B cell (primary cell): ENCODE measurements at regions not wholly inside any gene's neighbourhood (a gene's known extent, or its start where the extent isn't known, plus 50 kb on each side); places are given as distances from the start of the nearest gene placed in this dataset.

ENCODE experiments used
- ATAC-seq: fragments of 200-7000 bp; cut with Tn5 transposase; one replicate; pipeline ENCODE4 v1.10.0; 2021; ENCODE audit warnings: low read depth, mild to moderate bottlenecking, moderate number of reproducible peaks, moderate library complexity
- CTCF ChIA-PET: fragments of 350-600 bp; sonication (Branson Sonifier 250); formaldehyde crosslinking; loops from one replicate; lab custom pipeline; 2021; ENCODE audit warnings: antibody characterized with exemption, inconsistent platforms; lab: Charles Lee
- POLR2A ChIA-PET: fragments of 350-600 bp; sonication (Branson Sonifier 250); formaldehyde crosslinking; loops from one replicate; lab custom pipeline; 2021; ENCODE audit warnings: antibody characterized with exemption; lab: Charles Lee
- DNase-seq: peaks from one replicate; pipeline ENCODE4 v3.0.0; 2013
- H2AFZ ChIP-seq: 2 replicates; pipeline ENCODE4 v1.6.1; 2012; ENCODE audit warnings: mild to moderate bottlenecking, low read depth, low read length; ENCODE audit not compliant: insufficient read depth, poor library complexity, severe bottlenecking
- H3K27ac ChIP-seq, 2 donors: 1 replicate in 1 of 2; 2 replicates in 1 of 2; pipeline ENCODE4 v1.5.1; 2012 to 2013; ENCODE audit warnings: low read length in 2 of 2, mild to moderate bottlenecking in 2 of 2, moderate library complexity in 1 of 2
- H3K27me3 ChIP-seq, 4 experiments: fragments of 200-600 bp in 1 of 4; sonication (generic) in 1 of 4; replicated peaks in 1 of 4; 1 replicate in 2 of 4; 2 replicates in 2 of 4; pipeline versions ENCODE4 v1.6.1 to v1.7.0; 2013 to 2016; ENCODE audit warnings: low read length in 3 of 4, mild to moderate bottlenecking in 2 of 4, mixed read lengths in 1 of 4, moderate library complexity in 1 of 4; ENCODE audit not compliant: insufficient read depth in 4 of 4, control insufficient read depth in 3 of 4; ENCODE audit errors: control extremely low read depth in 1 of 4
- H3K36me3 ChIP-seq, 2 experiments: replicated peaks in 1 of 2; 1 replicate in 1 of 2; 2 replicates in 1 of 2; pipeline versions ENCODE4 v1.6.1 to v1.7.1; 2013; ENCODE audit warnings: low read length in 1 of 2; ENCODE audit not compliant: insufficient read depth in 2 of 2, control insufficient read depth in 1 of 2; ENCODE audit errors: control extremely low read depth in 1 of 2, extremely low read depth in 1 of 2
- H3K4me1 ChIP-seq, 2 donors: fragments of 200-600 bp in 1 of 2; sonication (generic) in 1 of 2; 1 replicate in 1 of 2; 2 replicates in 1 of 2; pipeline versions ENCODE4 v1.5.1 to v1.6.1; 2013 to 2017; ENCODE audit warnings: low read length in 2 of 2; ENCODE audit not compliant: control insufficient read depth in 2 of 2, insufficient read depth in 2 of 2
- H3K4me2 ChIP-seq: replicated peaks from 2 replicates; pipeline ENCODE3; 2012; ENCODE audit warnings: mild to moderate bottlenecking, low read depth, low read length; ENCODE audit not compliant: poor library complexity, severe bottlenecking
- H3K4me3 ChIP-seq, 5 experiments: fragments of 200-600 bp in 1 of 5; sonication (generic) in 1 of 5; 1 replicate in 3 of 5; 2 replicates in 2 of 5; pipeline versions ENCODE4 v1.5.1 to v1.7.0; 2011 to 2016; ENCODE audit warnings: low read length in 4 of 5, mild to moderate bottlenecking in 4 of 5, low read depth in 2 of 5, control low read depth in 1 of 5, moderate library complexity in 1 of 5; ENCODE audit not compliant: insufficient read depth in 1 of 5; ENCODE audit errors: control extremely low read depth in 1 of 5, extremely low read depth in 1 of 5
- H3K79me2 ChIP-seq: fragments of 200-600 bp; sonication (generic); one replicate; pipeline ENCODE4 v1.6.0; 2016; ENCODE audit warnings: low read length; ENCODE audit not compliant: control insufficient read depth, insufficient read depth
- H3K9ac ChIP-seq: fragments of 200-600 bp; sonication (generic); 2 replicates; pipeline ENCODE4 v1.6.1; 2017; ENCODE audit warnings: mild to moderate bottlenecking, low read length, moderate library complexity
- H3K9me3 ChIP-seq, 3 donors: one replicate each; pipeline versions ENCODE4 v1.6.1 to v1.7.1; 2013; ENCODE audit warnings: low read length in 2 of 3; ENCODE audit not compliant: control insufficient read depth in 2 of 3, insufficient read depth in 1 of 3; ENCODE audit errors: control extremely low read depth in 1 of 3
- H4K20me1 ChIP-seq: 2 replicates; pipeline ENCODE4 v1.6.0; 2012; ENCODE audit warnings: mild to moderate bottlenecking, low read length; ENCODE audit not compliant: insufficient read depth, control insufficient read depth, poor library complexity, severe bottlenecking
- H3K27ac Mint-ChIP-seq: one replicate; pipeline ENCODE4 v1.8.0; 2021; ENCODE audit warnings: mixed read lengths
- H3K27me3 Mint-ChIP-seq: one replicate; pipeline ENCODE4 v1.8.0; 2021; ENCODE audit warnings: mixed read lengths
- H3K4me1 Mint-ChIP-seq: one replicate; pipeline ENCODE4 v1.8.0; 2021; ENCODE audit warnings: mixed read lengths
- H3K4me3 Mint-ChIP-seq: one replicate; pipeline ENCODE4 v1.8.0; 2021; ENCODE audit warnings: mixed read lengths
- H3K9me3 Mint-ChIP-seq: one replicate; pipeline ENCODE4 v1.8.0; 2022; ENCODE audit warnings: mixed read lengths; ENCODE audit not compliant: insufficient read depth
- EZH2 ChIP-seq: IDR thresholded peaks from 2 replicates; pipeline ENCODE4 v1.6.1; 2012; ENCODE audit warnings: borderline replicate concordance, low read depth, mild to moderate bottlenecking, moderate library complexity, low read length; ENCODE audit not compliant: insufficient read depth, poor library complexity, severe bottlenecking
- WGBS: methylation state at CpG from one replicate; pipeline ENCODE4 v1.1.5; 2013; ENCODE audit warnings: missing lambda C conversion rate; ENCODE audit not compliant: insufficient coverage; 5-methylcytosine and 5-hydroxymethylcytosine counted together
- intact Hi-C: fragments of 100-400 bp; cut with micrococcal nuclease; formaldehyde crosslinking; loops from one replicate; pipeline ENCODE4 v1.10.0; 2022
- TF ChIP-seq, protein P1 (sequence below): fragments of 200-600 bp; IDR thresholded peaks from one replicate; pipeline ENCODE4 v1.8.0; 2022; ENCODE audit warnings: antibody characterized with exemption, mild to moderate bottlenecking

DNA sequence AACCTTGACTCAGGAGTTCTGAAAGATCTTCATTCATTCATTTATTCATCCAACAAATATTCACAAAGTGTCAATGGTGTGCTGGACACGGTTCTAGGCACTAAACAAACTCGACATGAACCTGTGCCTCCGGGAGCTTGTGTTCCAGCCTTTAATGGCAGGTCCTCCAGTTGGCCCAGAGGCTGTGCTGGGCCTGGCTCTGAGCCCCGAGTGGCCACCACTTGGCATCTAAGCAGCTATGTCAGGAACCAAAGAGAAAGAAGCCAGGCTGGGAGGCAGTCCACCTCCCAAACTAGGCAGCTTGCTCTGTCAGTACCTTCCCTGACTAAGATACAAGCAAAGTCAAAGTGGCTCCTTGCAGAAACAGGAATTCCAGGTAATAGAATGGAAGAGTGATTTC lies 233.6 kb downstream of the BUD13 start:
- Histone ChIP-seq H3K36me3 (no peaks in the 10 kb centered on the region), H3K79me2 (no peaks in the 10 kb centered on the region), H3K9ac (no peak overlapping the region), H3K4me1 (no peaks in the 10 kb centered on the region), H4K20me1 (no peaks in the 10 kb centered on the region), H3K4me3 (no peak overlapping the region), H2AFZ (no peak overlapping the region), H3K27me3 (peaks cover 0 to 2% (median 0%) of the 10 kb centered on the region in 4 experiments), H3K27ac (no peak overlapping the region), H3K4me2 (no peak overlapping the region), H3K9me3 (peaks cover 0 to 11% (median 0%) of the 10 kb centered on the region in 3 donors)
- Mint-ChIP-seq H3K27ac (no peak overlapping the region), H3K4me1 (no peaks in the 10 kb centered on the region), H3K4me3 (no peak overlapping the region), H3K27me3 (peaks cover 8% of the 10 kb centered on the region), H3K9me3 (no peaks in the 10 kb centered on the region)
- intact Hi-C loops: no loop called here
- ATAC-seq (no peak), DNase-seq (no peak)
- POLR2A ChIA-PET: no interaction called here
- WGBS: 96% methylated on average over 4 of the region's 4 CpGs
- TF ChIP-seq, protein P1, sequence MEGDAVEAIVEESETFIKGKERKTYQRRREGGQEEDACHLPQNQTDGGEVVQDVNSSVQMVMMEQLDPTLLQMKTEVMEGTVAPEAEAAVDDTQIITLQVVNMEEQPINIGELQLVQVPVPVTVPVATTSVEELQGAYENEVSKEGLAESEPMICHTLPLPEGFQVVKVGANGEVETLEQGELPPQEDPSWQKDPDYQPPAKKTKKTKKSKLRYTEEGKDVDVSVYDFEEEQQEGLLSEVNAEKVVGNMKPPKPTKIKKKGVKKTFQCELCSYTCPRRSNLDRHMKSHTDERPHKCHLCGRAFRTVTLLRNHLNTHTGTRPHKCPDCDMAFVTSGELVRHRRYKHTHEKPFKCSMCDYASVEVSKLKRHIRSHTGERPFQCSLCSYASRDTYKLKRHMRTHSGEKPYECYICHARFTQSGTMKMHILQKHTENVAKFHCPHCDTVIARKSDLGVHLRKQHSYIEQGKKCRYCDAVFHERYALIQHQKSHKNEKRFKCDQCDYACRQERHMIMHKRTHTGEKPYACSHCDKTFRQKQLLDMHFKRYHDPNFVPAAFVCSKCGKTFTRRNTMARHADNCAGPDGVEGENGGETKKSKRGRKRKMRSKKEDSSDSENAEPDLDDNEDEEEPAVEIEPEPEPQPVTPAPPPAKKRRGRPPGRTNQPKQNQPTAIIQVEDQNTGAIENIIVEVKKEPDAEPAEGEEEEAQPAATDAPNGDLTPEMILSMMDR: no peak
- TF ChIP-seq EZH2: no peak
- CTCF ChIA-PET: no interaction called here

DNA sequence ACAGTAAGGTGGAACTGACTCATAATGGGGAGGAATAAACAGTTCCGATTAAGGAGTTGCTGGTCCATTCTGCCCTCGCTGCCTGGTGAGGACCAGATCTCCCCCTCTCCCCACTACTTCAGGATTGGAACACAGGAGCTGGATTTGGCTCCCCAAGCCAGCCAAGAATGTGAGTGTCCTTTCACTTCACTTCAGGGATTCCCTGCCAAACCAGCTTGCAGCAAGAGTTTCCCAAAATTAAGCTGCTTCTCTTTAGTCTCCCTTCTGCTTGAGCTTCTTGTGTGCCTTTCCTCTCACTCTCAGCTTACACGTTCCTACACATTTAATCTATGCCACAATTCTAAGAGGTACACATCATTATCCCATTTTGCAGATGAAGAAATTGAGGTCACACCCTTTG lies 234.1 kb downstream of the BUD13 start:
- CTCF ChIA-PET: no interaction called here
- no peak overlapping the region for H3K9ac ChIP-seq
- no peak overlapping the region for H2AFZ ChIP-seq
- H3K4me3 ChIP-seq: no peak overlapping the region
- peaks cover 0 to 3% (median 0%) of the 10 kb centered on the region in 4 experiments for H3K27me3 ChIP-seq
- POLR2A ChIA-PET: no interaction called here
- H3K4me3 Mint-ChIP-seq: no peak overlapping the region
- H3K36me3 ChIP-seq: no peaks in the 10 kb centered on the region
- H3K9me3 Mint-ChIP-seq: no peaks in the 10 kb centered on the region
- ATAC-seq: no peak
- H3K27ac ChIP-seq: no peak overlapping the region
- H3K4me1 Mint-ChIP-seq: no peaks in the 10 kb centered on the region
- peaks cover 12% of the 10 kb centered on the region for H3K27me3 Mint-ChIP-seq
- no peak overlapping the region for H3K4me2 ChIP-seq
- H3K4me1 ChIP-seq: no peaks in the 10 kb centered on the region
- TF ChIP-seq, protein P1: no peak
- no peak for TF ChIP-seq EZH2
- intact Hi-C loops: no loop called here
- H3K9me3 ChIP-seq: peaks cover 0 to 11% (median 0%) of the 10 kb centered on the region in 3 donors
- DNase-seq: no peak
- no peaks in the 10 kb centered on the region for H4K20me1 ChIP-seq
- 93% methylated on average over 2 of the region's 3 CpGs for WGBS
- H3K79me2 ChIP-seq: no peaks in the 10 kb centered on the region
- no peak overlapping the region for H3K27ac Mint-ChIP-seq
